Right cardiac atrium (tissue), 5 donors: ENCODE measurements at regions not wholly inside any gene's neighbourhood (a gene's known extent, or its start where the extent isn't known, plus 50 kb on each side); places are given as distances from the start of the nearest gene placed in this dataset.

Experiments used
- ATAC-seq, 2 donors: fragments of 200-7000 bp; cut with Tn5 transposase; one replicate each; pipeline versions ENCODE4 v1.8.0 to v1.9.1; 2020; ENCODE audit warnings: moderate library complexity in 2 of 2, mild to moderate bottlenecking in 1 of 2
- DNase-seq, 3 donors: peaks; one replicate each; pipeline ENCODE4 v3.0.0-alpha.2; 2020
- H3K27ac ChIP-seq: one replicate; pipeline ENCODE4 v1.5.1; 2013; ENCODE audit warnings: mild to moderate bottlenecking, low read length, control low read depth, moderate library complexity
- H3K27me3 ChIP-seq: one replicate; pipeline ENCODE4 v1.6.1; 2013; ENCODE audit not compliant: control insufficient read depth, insufficient read depth
- H3K4me1 ChIP-seq: one replicate; pipeline ENCODE4 v1.6.1; 2013; ENCODE audit warnings: low read length; ENCODE audit not compliant: control insufficient read depth, insufficient read depth
- H3K4me3 ChIP-seq: one replicate; pipeline ENCODE4 v1.5.1; 2013; ENCODE audit warnings: low read length, control low read depth
- H3K9me3 ChIP-seq: one replicate; pipeline ENCODE4 v1.6.1; 2013; ENCODE audit warnings: low read length; ENCODE audit not compliant: control insufficient read depth
- WGBS: extraction: QIAGEN DNeasy Blood & Tissue Kit; methylation state at CpG from one replicate; pipeline ENCODE4 v1.1.7; 2013; 5-methylcytosine and 5-hydroxymethylcytosine counted together
- intact Hi-C, 4 donors: fragments of 100-400 bp; cut with DNase I; formaldehyde crosslinking; loops; one replicate each; pipeline versions ENCODE4 v1.11.0 to v1.14.0; 2022 to 2023
- donor health status: healthy with polysubstance abuse.
- donor health status: DM: no; HTN: yes; CAD: no.
- donor health status: DM: no; HTN: no; CAD: no.
- donor health status: DM: no; HTN: yes; CAD: no; lungs with severe emphysema.
- donor health status: DM: yes; HTN: yes; CAD: no.

DNA sequence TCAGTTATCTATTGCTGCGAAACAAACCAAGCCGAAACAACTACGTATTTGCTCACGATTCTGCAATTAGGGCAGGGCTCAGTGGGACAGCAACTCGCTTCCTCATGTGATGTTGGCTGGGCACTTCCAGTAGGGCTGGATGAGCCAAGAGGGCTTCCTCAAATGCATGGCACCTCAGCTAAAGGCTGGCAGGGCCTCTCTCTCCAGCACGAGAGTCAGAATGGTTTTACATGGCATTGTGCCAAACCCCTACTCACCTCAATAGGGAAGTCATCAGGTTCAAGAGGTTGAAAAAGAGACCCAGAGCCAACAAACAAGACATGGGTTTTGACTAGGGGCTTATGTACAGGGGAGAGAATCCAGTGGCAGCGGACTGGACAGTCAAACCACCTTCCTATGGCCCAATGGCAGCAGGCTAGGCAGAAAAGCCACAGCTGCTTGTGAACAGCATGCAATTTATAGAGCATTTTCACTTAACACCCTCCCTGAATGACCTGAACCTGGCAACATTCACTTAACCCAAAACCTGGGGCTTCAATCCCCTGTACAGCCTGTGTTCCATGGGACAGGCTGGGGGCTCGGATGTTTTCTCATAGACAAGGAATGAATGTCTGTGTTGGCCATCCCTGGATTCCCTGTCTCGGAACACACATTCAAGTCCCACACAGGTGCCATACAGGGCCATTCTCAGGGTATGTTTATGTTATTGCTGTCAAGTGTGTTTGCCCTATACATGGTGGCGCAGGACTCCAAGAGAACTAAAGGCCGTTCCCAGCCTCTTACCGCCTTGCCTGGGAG, 154.2 kb upstream of the NAV2 start:
- H3K4me1 ChIP-seq: no peaks in the 10 kb centered on the region
- ATAC-seq: no peak
- intact Hi-C loops: loop anchor here (5.0 to 10.0 kb wide), 4 partner anchors 294 to 484 kb away; no protein-coding TSS in a partner anchor
- DNase-seq: no peak
- no peaks in the 10 kb centered on the region for H3K27me3 ChIP-seq
- WGBS: 90% methylated on average over 12 of the region's 12 CpGs
- no peak overlapping the region for H3K27ac ChIP-seq
- H3K9me3 ChIP-seq: no peaks in the 10 kb centered on the region
- H3K4me3 ChIP-seq: no peak overlapping the region

DNA sequence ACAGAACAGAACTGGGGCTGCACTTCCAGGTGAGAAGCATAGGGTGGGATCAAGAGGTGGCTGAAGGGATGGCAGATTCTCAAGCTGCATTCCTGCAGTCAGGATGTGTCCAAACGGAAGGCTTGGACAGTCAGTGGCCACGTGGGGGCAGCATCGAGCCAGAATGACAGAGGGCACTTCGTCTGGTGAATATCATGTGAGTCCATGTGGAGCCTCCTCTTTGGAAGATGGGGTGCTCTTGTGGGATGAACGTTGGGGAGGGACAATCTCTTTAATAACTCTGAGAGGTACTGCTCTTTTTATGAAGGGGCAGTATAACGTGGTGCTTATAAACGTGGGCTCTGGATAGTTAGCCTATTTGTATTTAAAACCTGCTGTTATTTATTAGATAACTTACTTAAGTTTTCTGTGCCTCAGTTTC, 154.9 kb upstream of the NAV2 start:
- Histone ChIP-seq H3K27ac (no peak overlapping the region), H3K4me1 (no peaks in the 10 kb centered on the region), H3K27me3 (no peaks in the 10 kb centered on the region), H3K4me3 (no peak overlapping the region), H3K9me3 (no peaks in the 10 kb centered on the region)
- intact Hi-C loops: loop anchor here (5.0 to 10.0 kb wide), 4 partner anchors 293 to 483 kb away; no protein-coding TSS in a partner anchor
- WGBS: 3% methylated on average over 7 of the region's 7 CpGs
- peak; percentile 85 to 93 (median 92) for DNase-seq
- ATAC-seq: peak; percentile 71

- intact Hi-C loops: loop anchor here (5.0 to 10.0 kb wide), 4 partner anchors 292 to 482 kb away; no protein-coding TSS in a partner anchor
Observed at GRCh38 chr11:19557185-19557584, 155.5 kb upstream of the NAV2 start.

GRCh38 chr11:19555266-19555665, 157.4 kb upstream of the NAV2 start:
- no peaks in the 10 kb centered on the region for H3K4me1 ChIP-seq
- no peak overlapping the region for H3K27ac ChIP-seq
- no peaks in the 10 kb centered on the region for H3K9me3 ChIP-seq
- ATAC-seq (no peak), DNase-seq (no peak)
- H3K4me3 ChIP-seq: no peak overlapping the region
- intact Hi-C loops: loop anchor here (5.0 to 10.0 kb wide), 4 partner anchors 290 to 480 kb away; no protein-coding TSS in a partner anchor
- 80% methylated on average over 3 of the region's 3 CpGs for WGBS
- no peaks in the 10 kb centered on the region for H3K27me3 ChIP-seq

More at GRCh38 chr11:19557185-19557584, 155.5 kb upstream of the NAV2 start:
- no peak for DNase-seq
- no peak overlapping the region for H3K4me3 ChIP-seq
- H3K27ac ChIP-seq: no peak overlapping the region
- H3K4me1 ChIP-seq: no peaks in the 10 kb centered on the region
- H3K27me3 ChIP-seq: no peaks in the 10 kb centered on the region
- H3K9me3 ChIP-seq: no peaks in the 10 kb centered on the region
- no peak for ATAC-seq
- WGBS: 69% methylated on average over 6 of the region's 6 CpGs

GRCh38 chr11:19553683-19554333, 158.8 kb upstream of the NAV2 start:
- no peaks in the 10 kb centered on the region for H3K27me3 ChIP-seq
- H3K27ac ChIP-seq: no peak overlapping the region
- 39% methylated on average over 8 of the region's 8 CpGs for WGBS
- H3K4me3 ChIP-seq: no peak overlapping the region
- intact Hi-C loops: loop anchor here (2.0 to 10.0 kb wide), 9 partner anchors 242 to 483 kb away; no protein-coding TSS in a partner anchor
- DNase-seq (peak; percentile 83 to 93 (median 90)), ATAC-seq (peak; percentile 73 to 79)
- no peaks in the 10 kb centered on the region for H3K4me1 ChIP-seq
- no peaks in the 10 kb centered on the region for H3K9me3 ChIP-seq

GRCh38 chr11:19552656-19553260, 159.9 kb upstream of the NAV2 start:
- WGBS: 73% methylated on average over 8 of the region's 8 CpGs
- Histone ChIP-seq H3K9me3 (no peaks in the 10 kb centered on the region), H3K27me3 (no peaks in the 10 kb centered on the region), H3K4me3 (no peak overlapping the region), H3K4me1 (no peaks in the 10 kb centered on the region), H3K27ac (no peak overlapping the region)
- ATAC-seq: no peak
- intact Hi-C loops: loop anchor here (2.0 to 10.0 kb wide), 9 partner anchors 240 to 482 kb away; no protein-coding TSS in a partner anchor
- no peak for DNase-seq

GRCh38 chr11:19552161-19552560, 160.5 kb upstream of the NAV2 start:
- WGBS: 85% methylated on average over 8 of the region's 8 CpGs
- no peak overlapping the region for H3K4me3 ChIP-seq
- H3K4me1 ChIP-seq: no peaks in the 10 kb centered on the region
- DNase-seq: no peak
- no peaks in the 10 kb centered on the region for H3K9me3 ChIP-seq
- intact Hi-C loops: loop anchor here (2.0 to 10.0 kb wide), 9 partner anchors 240 to 481 kb away; no protein-coding TSS in a partner anchor
- no peak overlapping the region for H3K27ac ChIP-seq
- ATAC-seq: no peak
- H3K27me3 ChIP-seq: no peaks in the 10 kb centered on the region

- H3K4me1 ChIP-seq: peaks cover 3% of the 10 kb centered on the region
- no peaks in the 10 kb centered on the region for H3K9me3 ChIP-seq
- no peak overlapping the region for H3K27ac ChIP-seq
- 80% methylated on average over 4 of the region's 4 CpGs for WGBS
- ATAC-seq (no peak), DNase-seq (no peak)
- H3K4me3 ChIP-seq: no peak overlapping the region
- intact Hi-C loops: loop anchor here (5.0 to 10.0 kb wide), 7 partner anchors 239 to 479 kb away; no protein-coding TSS in a partner anchor
- H3K27me3 ChIP-seq: no peaks in the 10 kb centered on the region
Observed at GRCh38 chr11:19551457-19551856, 161.2 kb upstream of the NAV2 start.

GRCh38 chr11:19547044-19547443, 165.6 kb upstream of the NAV2 start:
- ATAC-seq (peak in 1 of 2 donors; percentile 44), DNase-seq (peak; percentile 31 to 69 (median 65))
- 68% methylated on average over 3 of the region's 3 CpGs for WGBS
- no peaks in the 10 kb centered on the region for H3K27me3 ChIP-seq
- H3K4me3 ChIP-seq: no peak overlapping the region
- peaks cover 3% of the 10 kb centered on the region for H3K4me1 ChIP-seq
- intact Hi-C loops: no loop called here
- no peak overlapping the region for H3K27ac ChIP-seq
- H3K9me3 ChIP-seq: no peaks in the 10 kb centered on the region

DNA sequence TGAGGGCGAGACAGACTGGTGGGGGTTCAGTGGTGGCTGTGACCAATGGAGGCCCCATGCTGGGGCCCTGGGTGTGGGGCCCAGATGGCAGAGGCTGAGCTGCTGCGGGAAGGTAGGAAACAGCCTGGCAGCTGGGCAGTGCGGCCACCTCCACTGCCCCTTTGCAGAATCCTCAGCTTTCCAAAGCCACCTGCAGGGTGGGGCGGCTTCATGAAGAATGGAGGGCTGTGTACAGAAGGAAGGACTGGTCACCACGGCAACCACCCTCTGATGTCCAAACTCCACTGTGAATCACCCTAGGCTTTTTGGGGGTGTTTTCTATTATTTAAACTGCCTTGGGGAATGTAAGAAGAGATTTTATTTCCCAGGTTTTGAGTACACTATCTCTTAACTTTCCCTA, 166.3 kb upstream of the NAV2 start:
- Histone ChIP-seq H3K9me3 (no peaks in the 10 kb centered on the region), H3K27me3 (no peaks in the 10 kb centered on the region), H3K4me3 (no peak overlapping the region), H3K4me1 (peaks cover 3% of the 10 kb centered on the region), H3K27ac (no peak overlapping the region)
- intact Hi-C loops: no loop called here
- no peak for ATAC-seq
- DNase-seq: no peak
- 94% methylated on average over 5 of the region's 5 CpGs for WGBS
